ENCODE measurements at regions not wholly inside any gene's neighbourhood (a gene's known extent, or its start where the extent isn't known, plus 50 kb on each side); places are given as distances from the start of the nearest gene placed in this dataset.

- no peak for TF ChIP-seq NR2F2 (IDR thresholded peaks at IDR 0.05)
- TF ChIP-seq FOXA1 (IDR thresholded peaks at IDR 0.05) = no peak
- TF ChIP-seq SP1 (IDR thresholded peaks at IDR 0.05) = no peak
- TF ChIP-seq TAF1 (conservative IDR thresholded peaks at IDR 0.05) = no peak
- no peak for TF ChIP-seq CTCF (IDR thresholded peaks at IDR 0.05; ENCODE audit: low read depth, low read length, missing input control)
- TF ChIP-seq RXRA (IDR thresholded peaks at IDR 0.05) = no peak
- TF ChIP-seq ZBTB33 (IDR thresholded peaks at IDR 0.05) = no peak
- no peak for TF ChIP-seq EGR1 (IDR thresholded peaks at IDR 0.05; ENCODE audit: low read depth in 2 of 2)
- no peak for TF ChIP-seq HNF4A (conservative IDR thresholded peaks at IDR 0.05)
- no peak for TF ChIP-seq MAX (IDR thresholded peaks at IDR 0.05)
- no peak for TF ChIP-seq JUND (IDR thresholded peaks at IDR 0.05)
- 82% methylated on average over 3 of the region's 3 CpGs for WGBS
- Histone ChIP-seq H3K4me3 (ENCODE audit: low read depth in 1 of 3, low read length in 3 of 3) (no peak overlapping the region), H3K27me3 (ENCODE audit: control insufficient read depth in 4 of 4, insufficient read depth in 4 of 4, low read length in 3 of 4) (no peaks in the 10 kb centered on the region), H3K9me3 (ENCODE audit: control insufficient read depth in 4 of 4, low read length in 3 of 4) (no peaks in the 10 kb centered on the region), H3K36me3 (ENCODE audit: control insufficient read depth in 4 of 4, insufficient read depth in 3 of 4, low read depth in 1 of 4, low read length in 3 of 4) (no peaks in the 10 kb centered on the region), H3K9ac (ENCODE audit: low read depth in 1 of 2, low read length in 2 of 2) (no peak overlapping the region), H3K4me1 (ENCODE audit: control insufficient read depth in 4 of 4, insufficient read depth in 4 of 4, low read length in 3 of 4) (no peaks in the 10 kb centered on the region), H3K27ac (ENCODE audit: low read depth in 1 of 2, low read length in 2 of 2) (no peak overlapping the region)
- DNase-seq (ENCODE audit: low spot score) = no peak
Observed at GRCh38 chr5:98292496-98292895, 481.0 kb upstream of the RGMB start.

DNA sequence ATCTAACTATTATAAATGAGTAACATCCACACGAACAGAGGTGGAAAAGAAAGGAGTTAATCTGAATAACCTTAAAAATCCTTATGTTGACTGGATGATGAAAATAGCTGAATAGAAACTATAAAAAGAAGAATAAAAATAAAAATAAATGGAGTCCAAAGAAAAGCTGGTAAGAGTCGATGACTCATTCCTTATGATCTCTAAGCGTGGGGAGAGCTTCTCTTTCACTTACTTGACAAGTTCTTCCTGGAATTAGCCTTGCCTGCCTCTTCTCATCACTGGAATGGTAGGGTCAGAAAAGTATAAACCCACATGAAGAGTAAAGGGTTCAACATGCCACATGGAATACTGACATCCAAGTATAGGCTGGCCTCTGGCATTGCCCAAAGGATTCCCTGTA, 477.0 kb upstream of the RGMB start:
- H3K36me3 ChIP-seq (ENCODE audit: control insufficient read depth in 4 of 4, insufficient read depth in 3 of 4, low read depth in 1 of 4, low read length in 3 of 4) = no peaks in the 10 kb centered on the region
- H3K9ac ChIP-seq (ENCODE audit: low read depth in 1 of 2, low read length in 2 of 2) = no peak overlapping the region
- no peaks in the 10 kb centered on the region for H3K4me1 ChIP-seq (ENCODE audit: control insufficient read depth in 4 of 4, insufficient read depth in 4 of 4, low read length in 3 of 4)
- TF ChIP-seq FOXA2 (IDR thresholded peaks at IDR 0.05) = no peak
- no peak for TF ChIP-seq TAF1 (conservative IDR thresholded peaks at IDR 0.05)
- no peak for TF ChIP-seq HNF4G (IDR thresholded peaks at IDR 0.05)
- TF ChIP-seq REST (IDR thresholded peaks at IDR 0.05) = no peak
- no peak for TF ChIP-seq NR2F2 (IDR thresholded peaks at IDR 0.05)
- TF ChIP-seq HNF4A (conservative IDR thresholded peaks at IDR 0.05) = no peak
- TF ChIP-seq RAD21 (IDR thresholded peaks at IDR 0.05) = no peak
- TF ChIP-seq SP1 (IDR thresholded peaks at IDR 0.05) = no peak
- no peak for TF ChIP-seq GABPA (IDR thresholded peaks at IDR 0.05 in 1 of 2, conservative IDR thresholded peaks at IDR 0.05 in 1 of 2)
- TF ChIP-seq EGR1 (IDR thresholded peaks at IDR 0.05; ENCODE audit: low read depth in 2 of 2) = no peak
- no peak for TF ChIP-seq MAX (IDR thresholded peaks at IDR 0.05)
- TF ChIP-seq, protein P1, sequence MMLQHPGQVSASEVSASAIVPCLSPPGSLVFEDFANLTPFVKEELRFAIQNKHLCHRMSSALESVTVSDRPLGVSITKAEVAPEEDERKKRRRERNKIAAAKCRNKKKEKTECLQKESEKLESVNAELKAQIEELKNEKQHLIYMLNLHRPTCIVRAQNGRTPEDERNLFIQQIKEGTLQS (IDR thresholded peaks at IDR 0.05) = no peak
- no peak for TF ChIP-seq ZBTB33 (IDR thresholded peaks at IDR 0.05)
- no peak for TF ChIP-seq RXRA (IDR thresholded peaks at IDR 0.05)
- TF ChIP-seq FOXA1 (IDR thresholded peaks at IDR 0.05) = no peak
- DNase-seq (ENCODE audit: low spot score) = no peak
- peaks cover 0 to 4% (median 0%) of the 10 kb centered on the region in 4 donors for H3K27me3 ChIP-seq (ENCODE audit: control insufficient read depth in 4 of 4, insufficient read depth in 4 of 4, low read length in 3 of 4)
- WGBS = 67% methylated on average over 3 of the region's 3 CpGs
- H3K4me3 ChIP-seq (ENCODE audit: low read depth in 1 of 3, low read length in 3 of 3) = no peak overlapping the region
- no peaks in the 10 kb centered on the region for H3K9me3 ChIP-seq (ENCODE audit: control insufficient read depth in 4 of 4, low read length in 3 of 4)
- H3K27ac ChIP-seq (ENCODE audit: low read depth in 1 of 2, low read length in 2 of 2) = no peak overlapping the region

Measured in liver (tissue), 8 donors.